Lung (tissue), 11 donors: ENCODE measurements at regions not wholly inside any gene's neighbourhood (a gene's known extent, or its start where the extent isn't known, plus 50 kb on each side); places are given as distances from the start of the nearest gene placed in this dataset.

Experiments
- ATAC-seq: fragments of 200-7000 bp; cut with Tn5 transposase; one replicate; pipeline ENCODE4 v1.9.1; 2020; ENCODE audit warnings: moderate number of reproducible peaks; ENCODE audit not compliant: insufficient read depth, low FRiP score
- DNase-seq, 3 donors: peaks; one replicate each; pipeline ENCODE4 v3.0.0-alpha.2; 2013 to 2017
- H3K27ac ChIP-seq, 2 donors: one replicate each; pipeline ENCODE4 v1.5.1; 2013; ENCODE audit warnings: mild to moderate bottlenecking in 2 of 2, moderate library complexity in 2 of 2, control low read depth in 1 of 2, inconsistent platforms in 1 of 2, low read depth in 1 of 2, low read length in 1 of 2
- H3K27me3 ChIP-seq, 3 donors: one replicate each; pipeline ENCODE4 v1.5.1; 2013; ENCODE audit warnings: low read length in 2 of 3; ENCODE audit not compliant: control insufficient read depth in 3 of 3, insufficient read depth in 3 of 3
- H3K36me3 ChIP-seq, 4 donors: one replicate each; pipeline ENCODE4 v1.5.1; 2013; ENCODE audit warnings: low read length in 4 of 4, mild to moderate bottlenecking in 1 of 4, moderate library complexity in 1 of 4; ENCODE audit not compliant: control insufficient read depth in 4 of 4, insufficient read depth in 4 of 4
- H3K4me1 ChIP-seq, 5 donors: one replicate each; pipeline ENCODE4 v1.5.1; 2013; ENCODE audit warnings: low read length in 5 of 5, mild to moderate bottlenecking in 2 of 5, moderate library complexity in 1 of 5; ENCODE audit not compliant: control insufficient read depth in 5 of 5, insufficient read depth in 5 of 5
- H3K4me3 ChIP-seq: one replicate; pipeline ENCODE4 v1.5.1; 2013; ENCODE audit warnings: mild to moderate bottlenecking, control low read depth, moderate library complexity
- H3K9ac ChIP-seq, 2 donors: one replicate each; pipeline ENCODE4 v1.5.1; 2013; ENCODE audit warnings: low read length in 2 of 2, control low read depth in 1 of 2; ENCODE audit not compliant: insufficient read depth in 1 of 2
- H3K9me3 ChIP-seq, 4 donors: one replicate each; pipeline ENCODE4 v1.5.1; 2013; ENCODE audit warnings: low read length in 3 of 4, mild to moderate bottlenecking in 1 of 4, moderate library complexity in 1 of 4; ENCODE audit not compliant: control insufficient read depth in 4 of 4, insufficient read depth in 3 of 4
- WGBS, 2 donors: extraction: QIAGEN DNeasy Blood & Tissue Kit; methylation state at CpG; one replicate each; pipeline ENCODE4 v1.1.7; 2013; 5-methylcytosine and 5-hydroxymethylcytosine counted together
- TF ChIP-seq, protein P1 (sequence below): IDR thresholded peaks from 2 replicates; pipeline ENCODE4 v1.5.1; 2012; ENCODE audit warnings: mild to moderate bottlenecking; ENCODE audit errors: control extremely low read depth, extremely low read depth
- donor health status: control.
- donor health status: control.
- donor health status: Bipolar disorder and iron deficiency.
- donor health status: healthy.
- donor health status: DM: yes; HTN: yes; CAD: no.

DNA sequence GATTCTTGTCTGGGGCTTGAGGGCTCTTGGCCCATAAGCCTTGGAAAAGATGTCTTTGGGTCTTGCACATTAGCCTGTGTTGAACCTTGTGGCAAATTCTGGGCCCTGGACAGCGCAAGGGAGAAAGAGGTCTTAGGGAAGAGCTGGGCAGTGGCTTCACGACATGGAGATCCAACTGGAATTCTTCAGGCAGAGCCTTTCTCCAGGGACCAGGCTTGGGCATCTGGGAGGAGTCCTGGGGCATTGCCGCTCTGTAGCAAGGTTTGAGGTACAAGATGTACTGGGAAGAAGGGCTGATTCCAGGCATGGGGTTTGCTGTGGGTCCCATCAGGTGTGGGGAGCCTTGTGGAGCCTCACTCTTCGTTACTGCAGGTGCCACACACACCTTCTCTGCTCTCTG is 104.0 kb upstream of the ACTRT1 start:
- Histone ChIP-seq H3K27ac (no peak overlapping the region), H3K27me3 (no peaks in the 10 kb centered on the region), H3K4me3 (no peak overlapping the region), H3K4me1 (no peaks in the 10 kb centered on the region), H3K9me3 (peaks cover 0 to 7% (median under 1%) of the 10 kb centered on the region in 4 donors), H3K36me3 (no peaks in the 10 kb centered on the region), H3K9ac (no peak overlapping the region)
- DNase-seq (no peak), ATAC-seq (no peak)
- TF ChIP-seq, protein P1, sequence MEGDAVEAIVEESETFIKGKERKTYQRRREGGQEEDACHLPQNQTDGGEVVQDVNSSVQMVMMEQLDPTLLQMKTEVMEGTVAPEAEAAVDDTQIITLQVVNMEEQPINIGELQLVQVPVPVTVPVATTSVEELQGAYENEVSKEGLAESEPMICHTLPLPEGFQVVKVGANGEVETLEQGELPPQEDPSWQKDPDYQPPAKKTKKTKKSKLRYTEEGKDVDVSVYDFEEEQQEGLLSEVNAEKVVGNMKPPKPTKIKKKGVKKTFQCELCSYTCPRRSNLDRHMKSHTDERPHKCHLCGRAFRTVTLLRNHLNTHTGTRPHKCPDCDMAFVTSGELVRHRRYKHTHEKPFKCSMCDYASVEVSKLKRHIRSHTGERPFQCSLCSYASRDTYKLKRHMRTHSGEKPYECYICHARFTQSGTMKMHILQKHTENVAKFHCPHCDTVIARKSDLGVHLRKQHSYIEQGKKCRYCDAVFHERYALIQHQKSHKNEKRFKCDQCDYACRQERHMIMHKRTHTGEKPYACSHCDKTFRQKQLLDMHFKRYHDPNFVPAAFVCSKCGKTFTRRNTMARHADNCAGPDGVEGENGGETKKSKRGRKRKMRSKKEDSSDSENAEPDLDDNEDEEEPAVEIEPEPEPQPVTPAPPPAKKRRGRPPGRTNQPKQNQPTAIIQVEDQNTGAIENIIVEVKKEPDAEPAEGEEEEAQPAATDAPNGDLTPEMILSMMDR, result no peak
- WGBS, 2 donors, result 62 to 81% methylated on average over 4 of the region's 4 CpGs

DNA sequence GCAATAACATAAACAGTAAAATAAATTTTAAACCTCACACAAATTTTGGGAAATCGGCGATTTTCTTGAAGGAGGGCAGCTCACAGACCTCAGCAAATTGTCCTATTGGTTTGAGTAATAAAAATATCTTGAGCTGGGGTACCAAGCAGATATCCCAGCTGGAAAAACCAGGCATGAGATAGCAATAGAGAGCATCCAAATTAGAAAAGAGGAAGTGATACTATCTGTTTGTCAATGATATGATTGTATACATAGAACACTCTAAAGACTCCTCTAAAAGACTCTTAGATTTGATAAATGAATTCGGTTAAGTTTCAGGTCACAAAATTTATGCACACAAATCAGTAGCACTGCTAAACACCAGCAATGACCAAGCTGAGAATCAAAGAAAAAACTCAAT is 90.5 kb upstream of the ACTRT1 start:
- Histone ChIP-seq H3K4me1 (no peaks in the 10 kb centered on the region), H3K9ac (no peak overlapping the region), H3K27ac (no peak overlapping the region), H3K27me3 (no peaks in the 10 kb centered on the region), H3K36me3 (no peaks in the 10 kb centered on the region), H3K9me3 (peaks cover 0 to 9% (median 3%) of the 10 kb centered on the region in 4 donors), H3K4me3 (no peak overlapping the region)
- no peak for DNase-seq
- TF ChIP-seq, protein P1, result no peak
- no peak for ATAC-seq
- WGBS, 2 donors, result 72 to 92% methylated on average over 3 of the region's 3 CpGs

DNA sequence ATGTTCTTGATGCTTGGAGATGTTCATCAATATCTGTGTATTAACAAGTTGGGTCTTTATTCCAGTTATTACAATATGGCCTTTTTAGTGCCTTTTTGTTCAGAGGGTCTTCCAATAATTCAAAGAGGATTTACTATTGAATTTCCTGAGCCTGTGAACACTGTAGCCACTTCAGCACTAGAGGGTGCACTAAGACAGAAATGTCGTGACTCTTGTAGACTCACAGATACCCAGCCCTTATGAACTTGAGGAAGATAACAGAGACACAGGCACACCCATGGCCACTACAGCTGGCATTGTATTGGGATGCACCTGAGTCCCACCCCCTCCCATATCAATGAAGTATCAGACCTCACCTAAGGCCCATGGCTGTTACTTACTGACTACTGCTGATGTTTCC is 54.4 kb upstream of the ACTRT1 start:
- Histone ChIP-seq H3K4me1 (no peaks in the 10 kb centered on the region), H3K27me3 (no peaks in the 10 kb centered on the region), H3K9ac (no peak overlapping the region), H3K27ac (no peak overlapping the region), H3K36me3 (no peaks in the 10 kb centered on the region), H3K9me3 (no peaks in the 10 kb centered on the region), H3K4me3 (no peak overlapping the region)
- TF ChIP-seq, protein P1, result no peak
- ATAC-seq (no peak), DNase-seq (peak in 2 of 3 donors; percentile 1 to 13)
- WGBS, 2 donors, result 10 to 59% methylated on average over 1 of the region's 1 CpG

DNA sequence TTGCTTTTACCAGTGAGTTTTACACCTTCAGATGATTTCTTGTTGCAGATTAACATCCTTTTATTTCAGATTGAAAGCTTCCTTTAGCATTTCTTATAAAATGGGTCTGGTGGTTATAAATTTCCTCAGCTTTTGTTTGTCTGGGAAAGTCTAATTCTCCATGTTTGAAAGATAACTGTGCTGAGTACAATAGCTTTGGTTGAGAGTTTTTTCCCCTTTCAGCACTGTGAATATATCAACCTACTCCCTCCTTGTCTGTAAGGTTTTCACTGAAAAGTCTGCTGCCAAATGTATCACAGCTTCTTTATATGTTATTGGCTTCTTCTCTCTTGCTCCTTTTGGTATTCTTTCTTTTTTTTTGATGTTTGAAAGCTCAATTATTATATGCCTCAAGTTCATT is 53.5 kb upstream of the ACTRT1 start:
- DNase-seq (no peak), ATAC-seq (no peak)
- no peaks in the 10 kb centered on the region for H3K27me3 ChIP-seq
- no peak overlapping the region for H3K27ac ChIP-seq
- no peaks in the 10 kb centered on the region for H3K9me3 ChIP-seq
- H3K36me3 ChIP-seq, result no peaks in the 10 kb centered on the region
- no peak overlapping the region for H3K9ac ChIP-seq
- TF ChIP-seq, protein P1, result no peak
- H3K4me1 ChIP-seq, result no peaks in the 10 kb centered on the region
- H3K4me3 ChIP-seq, result no peak overlapping the region
